ENCODE measurements at regions not wholly inside any gene's neighbourhood (a gene's known extent, or its start where the extent isn't known, plus 50 kb on each side); places are given as distances from the start of the nearest gene placed in this dataset.

DNA sequence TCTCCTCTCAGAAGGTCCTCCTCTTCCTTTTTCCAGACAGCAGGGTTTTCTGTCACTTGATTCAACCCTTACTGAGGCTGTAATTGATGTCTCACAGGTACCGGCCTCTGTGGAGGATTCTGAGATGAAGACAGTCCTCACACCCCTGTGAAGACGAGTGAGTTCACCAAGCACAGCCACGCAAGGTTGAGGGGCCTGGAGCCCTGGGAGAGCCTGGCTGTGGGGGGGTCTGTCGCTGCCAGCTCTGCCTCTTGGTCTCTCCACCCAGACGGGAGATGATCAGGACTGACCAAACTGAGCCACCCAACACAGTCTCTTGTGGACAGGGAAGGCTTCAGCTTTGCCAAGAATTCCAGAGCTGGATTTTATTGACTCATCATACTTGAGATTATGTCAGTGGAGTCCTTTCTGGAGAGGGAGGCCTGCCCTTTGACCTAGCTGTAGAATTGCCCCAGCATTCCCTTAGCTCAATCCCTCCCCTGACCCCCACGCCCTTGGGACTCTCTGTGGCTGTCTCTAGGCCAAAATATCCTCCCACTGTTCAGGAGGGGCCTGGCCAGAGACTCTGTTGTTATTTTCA is 51.1 kb upstream of the CRHR1 start:
- TF ChIP-seq EZH2 (IDR thresholded peaks at IDR 0.05; ENCODE audit: borderline replicate concordance, low read depth, low read length, severe bottlenecking) (no peak), POLR2A (IDR thresholded peaks at IDR 0.05; ENCODE audit: low read depth, low read length) (no peak), JUN (IDR thresholded peaks at IDR 0.05; ENCODE audit: borderline replicate concordance, insufficient read depth, insufficient read length, low read depth) (no peak), POLR2AphosphoS5 (IDR thresholded peaks at IDR 0.05; ENCODE audit: insufficient read depth, low read depth, low read length) (no peak), MYC (IDR thresholded peaks at IDR 0.05; ENCODE audit: low read depth, low read length) (no peak)
- TF ChIP-seq, protein P1, sequence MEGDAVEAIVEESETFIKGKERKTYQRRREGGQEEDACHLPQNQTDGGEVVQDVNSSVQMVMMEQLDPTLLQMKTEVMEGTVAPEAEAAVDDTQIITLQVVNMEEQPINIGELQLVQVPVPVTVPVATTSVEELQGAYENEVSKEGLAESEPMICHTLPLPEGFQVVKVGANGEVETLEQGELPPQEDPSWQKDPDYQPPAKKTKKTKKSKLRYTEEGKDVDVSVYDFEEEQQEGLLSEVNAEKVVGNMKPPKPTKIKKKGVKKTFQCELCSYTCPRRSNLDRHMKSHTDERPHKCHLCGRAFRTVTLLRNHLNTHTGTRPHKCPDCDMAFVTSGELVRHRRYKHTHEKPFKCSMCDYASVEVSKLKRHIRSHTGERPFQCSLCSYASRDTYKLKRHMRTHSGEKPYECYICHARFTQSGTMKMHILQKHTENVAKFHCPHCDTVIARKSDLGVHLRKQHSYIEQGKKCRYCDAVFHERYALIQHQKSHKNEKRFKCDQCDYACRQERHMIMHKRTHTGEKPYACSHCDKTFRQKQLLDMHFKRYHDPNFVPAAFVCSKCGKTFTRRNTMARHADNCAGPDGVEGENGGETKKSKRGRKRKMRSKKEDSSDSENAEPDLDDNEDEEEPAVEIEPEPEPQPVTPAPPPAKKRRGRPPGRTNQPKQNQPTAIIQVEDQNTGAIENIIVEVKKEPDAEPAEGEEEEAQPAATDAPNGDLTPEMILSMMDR (IDR thresholded peaks at IDR 0.05; ENCODE audit: extremely low read depth in 1 of 2, insufficient read depth in 1 of 2, low read depth in 1 of 2, low read length in 2 of 2) = no peak
- TF ChIP-seq, protein P2, sequence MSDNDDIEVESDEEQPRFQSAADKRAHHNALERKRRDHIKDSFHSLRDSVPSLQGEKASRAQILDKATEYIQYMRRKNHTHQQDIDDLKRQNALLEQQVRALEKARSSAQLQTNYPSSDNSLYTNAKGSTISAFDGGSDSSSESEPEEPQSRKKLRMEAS (IDR thresholded peaks at IDR 0.05; ENCODE audit: insufficient read depth, insufficient read length) = no peak
